ENCODE measurements at regions not wholly inside any gene's neighbourhood (a gene's known extent, or its start where the extent isn't known, plus 50 kb on each side); places are given as distances from the start of the nearest gene placed in this dataset.

GRCh38 chr7:125130173-125130572 lies 200.5 kb upstream of the POT1 start:
- Histone ChIP-seq H3K4me3 (ENCODE audit: low read depth, low read length) (no peak overlapping the region), H3K27me3 (ENCODE audit: control insufficient read depth, insufficient read depth, low read length) (no peaks in the 10 kb centered on the region), H3K36me3 (ENCODE audit: control insufficient read depth, insufficient read depth, low read length) (no peaks in the 10 kb centered on the region)
- CTCF ChIA-PET = no interaction called here
- POLR2A ChIA-PET = no interaction called here
- no peak for DNase-seq (ENCODE audit: low read depth)
- no peak for TF ChIP-seq CTCF (IDR thresholded peaks at IDR 0.05; ENCODE audit: insufficient read depth, low read depth, low read length)

- ChIA-PET CTCF (no interaction called here), POLR2A (no interaction called here)
- no peaks in the 10 kb centered on the region for H3K27me3 ChIP-seq (ENCODE audit: control insufficient read depth, insufficient read depth, low read length)
- TF ChIP-seq CTCF (IDR thresholded peaks at IDR 0.05; ENCODE audit: insufficient read depth, low read depth, low read length) = no peak
- H3K4me3 ChIP-seq (ENCODE audit: low read depth, low read length) = no peak overlapping the region
- DNase-seq (ENCODE audit: low read depth) = no peak
- H3K36me3 ChIP-seq (ENCODE audit: control insufficient read depth, insufficient read depth, low read length) = no peaks in the 10 kb centered on the region
Observed at GRCh38 chr7:125127304-125127703, 197.7 kb upstream of the POT1 start.

- Histone ChIP-seq H3K4me3 (ENCODE audit: low read depth, low read length) (no peak overlapping the region), H3K36me3 (ENCODE audit: control insufficient read depth, insufficient read depth, low read length) (no peaks in the 10 kb centered on the region), H3K27me3 (ENCODE audit: control insufficient read depth, insufficient read depth, low read length) (no peaks in the 10 kb centered on the region)
- ChIA-PET POLR2A (no interaction called here), CTCF (no interaction called here)
- no peak for DNase-seq (ENCODE audit: low read depth)
- TF ChIP-seq CTCF (IDR thresholded peaks at IDR 0.05; ENCODE audit: insufficient read depth, low read depth, low read length) = no peak
Observed at GRCh38 chr7:125126376-125126775, 196.8 kb upstream of the POT1 start.

GRCh38 chr7:125125315-125125714 lies 195.7 kb upstream of the POT1 start:
- Histone ChIP-seq H3K4me3 (ENCODE audit: low read depth, low read length) (no peak overlapping the region), H3K36me3 (ENCODE audit: control insufficient read depth, insufficient read depth, low read length) (no peaks in the 10 kb centered on the region), H3K27me3 (ENCODE audit: control insufficient read depth, insufficient read depth, low read length) (no peaks in the 10 kb centered on the region)
- ChIA-PET POLR2A (no interaction called here), CTCF (no interaction called here)
- TF ChIP-seq CTCF (IDR thresholded peaks at IDR 0.05; ENCODE audit: insufficient read depth, low read depth, low read length) = no peak
- DNase-seq (ENCODE audit: low read depth) = no peak

GRCh38 chr7:125122173-125122572 lies 192.5 kb upstream of the POT1 start:
- Histone ChIP-seq H3K27me3 (ENCODE audit: control insufficient read depth, insufficient read depth, low read length) (no peaks in the 10 kb centered on the region), H3K36me3 (ENCODE audit: control insufficient read depth, insufficient read depth, low read length) (no peaks in the 10 kb centered on the region), H3K4me3 (ENCODE audit: low read depth, low read length) (no peak overlapping the region)
- ChIA-PET CTCF (no interaction called here), POLR2A (no interaction called here)
- no peak for DNase-seq (ENCODE audit: low read depth)
- TF ChIP-seq CTCF (IDR thresholded peaks at IDR 0.05; ENCODE audit: insufficient read depth, low read depth, low read length) = no peak
